Common myeloid progenitor, CD34-positive (primary cell): ENCODE measurements at regions not wholly inside any gene's neighbourhood (a gene's known extent, or its start where the extent isn't known, plus 50 kb on each side); places are given as distances from the start of the nearest gene placed in this dataset.

ENCODE experiments used
- CTCF ChIA-PET: fragments of 350-600 bp; sonication (Branson Sonifier 250); formaldehyde crosslinking; loops from one replicate; lab custom pipeline; 2021; ENCODE audit warnings: antibody characterized with exemption; lab: Charles Lee
- POLR2A ChIA-PET: fragments of 350-600 bp; sonication (Branson Sonifier 250); formaldehyde crosslinking; loops from one replicate; lab custom pipeline; 2021; ENCODE audit warnings: antibody characterized with exemption; lab: Charles Lee
- DNase-seq, 3 donors: peaks; one replicate each; pipeline versions ENCODE4 v3.0.0 to v3.0.0-alpha.2; 2013
- H3K27ac ChIP-seq, 2 experiments: 1 replicate in 1 of 2; 2 replicates in 1 of 2; pipeline ENCODE4 v1.7.0; 2013; ENCODE audit warnings: inconsistent platforms in 2 of 2, low read length in 2 of 2, mild to moderate bottlenecking in 2 of 2, low read depth in 1 of 2, moderate library complexity in 1 of 2; ENCODE audit not compliant: severe bottlenecking in 2 of 2, insufficient read depth in 1 of 2, poor library complexity in 1 of 2
- H3K27me3 ChIP-seq, 5 experiments: replicated peaks in 2 of 5; 1 replicate in 3 of 5; 2 replicates in 2 of 5; pipeline versions ENCODE4 v1.6.1 to v1.7.0; 2013; ENCODE audit warnings: low read length in 4 of 5, mild to moderate bottlenecking in 2 of 5, moderate library complexity in 2 of 5, inconsistent platforms in 1 of 5; ENCODE audit not compliant: insufficient read depth in 5 of 5, control insufficient read depth in 4 of 5
- H3K36me3 ChIP-seq, 4 experiments: 1 replicate in 2 of 4; 2 replicates in 2 of 4; pipeline versions ENCODE4 v1.6.1 to v1.7.0; 2013; ENCODE audit warnings: low read length in 3 of 4, control low read depth in 1 of 4, mild to moderate bottlenecking in 1 of 4; ENCODE audit not compliant: control insufficient read depth in 4 of 4, insufficient read depth in 4 of 4
- H3K4me1 ChIP-seq, 4 experiments: 1 replicate in 3 of 4; 2 replicates in 1 of 4; pipeline versions ENCODE4 v1.6.1 to v1.7.1; 2013; ENCODE audit warnings: low read length in 3 of 4, mild to moderate bottlenecking in 3 of 4, control low read depth in 1 of 4, inconsistent platforms in 1 of 4, moderate library complexity in 1 of 4; ENCODE audit not compliant: control insufficient read depth in 4 of 4, insufficient read depth in 4 of 4; ENCODE audit errors: control extremely low read depth in 1 of 4
- H3K4me3 ChIP-seq, 7 experiments: 1 replicate in 4 of 7; 2 replicates in 3 of 7; pipeline versions ENCODE4 v1.5.1 to v1.7.0; 2013; ENCODE audit warnings: mild to moderate bottlenecking in 7 of 7, low read length in 6 of 7, moderate library complexity in 6 of 7, inconsistent platforms in 2 of 7, low read depth in 2 of 7, control low read depth in 1 of 7; ENCODE audit not compliant: insufficient read depth in 4 of 7, control insufficient read depth in 1 of 7; ENCODE audit errors: extremely low read depth in 1 of 7
- H3K9me3 ChIP-seq, 5 experiments: 1 replicate in 4 of 5; 2 replicates in 1 of 5; pipeline versions ENCODE4 v1.6.1 to v1.7.1; 2013; ENCODE audit warnings: low read length in 4 of 5, mild to moderate bottlenecking in 2 of 5, inconsistent platforms in 1 of 5, low read depth in 1 of 5, moderate library complexity in 1 of 5; ENCODE audit not compliant: control insufficient read depth in 4 of 5, insufficient read depth in 2 of 5; ENCODE audit errors: control extremely low read depth in 1 of 5
- WGBS: methylation state at CpG from one replicate; pipeline ENCODE4 v1.1.5; 2013; ENCODE audit not compliant: insufficient coverage; 5-methylcytosine and 5-hydroxymethylcytosine counted together

- Histone ChIP-seq H3K27ac (no peak overlapping the region), H3K27me3 (no peaks in the 10 kb centered on the region), H3K4me3 (no peak overlapping the region), H3K9me3 (peaks cover 0 to 1% (median 0%) of the 10 kb centered on the region in 5 experiments), H3K4me1 (no peaks in the 10 kb centered on the region), H3K36me3 (peaks cover 0 to 8% (median 0%) of the 10 kb centered on the region in 4 experiments)
- ChIA-PET CTCF (no interaction called here), POLR2A (no interaction called here)
- 95% methylated on average over 14 of the region's 20 CpGs for whole genome bisulfite sequencing
- no peak for DNase-seq
These were observed 125.6 kb upstream of the RTL1 start for GRCh38 chr14:101028971-101029667.

GRCh38 chr14:101029668-101030290, 126.3 kb upstream of the RTL1 start:
- POLR2A ChIA-PET, result no interaction called here
- Histone ChIP-seq H3K27me3 (no peaks in the 10 kb centered on the region), H3K4me3 (no peak overlapping the region), H3K27ac (no peak overlapping the region), H3K4me1 (no peaks in the 10 kb centered on the region), H3K36me3 (peaks cover 0 to 5% (median 0%) of the 10 kb centered on the region in 4 experiments), H3K9me3 (no peaks in the 10 kb centered on the region)
- no peak for DNase-seq
- WGBS, result 98% methylated on average over 24 of the region's 25 CpGs
- CTCF ChIA-PET, result no interaction called here

GRCh38 chr14:101030586-101030985, 127.1 kb upstream of the RTL1 start:
- 92% methylated on average over 14 of the region's 14 CpGs for WGBS

GRCh38 chr14:101031186-101031585, 127.7 kb upstream of the RTL1 start:
- Histone ChIP-seq H3K4me1 (no peaks in the 10 kb centered on the region), H3K9me3 (no peaks in the 10 kb centered on the region), H3K27me3 (no peaks in the 10 kb centered on the region), H3K36me3 (no peaks in the 10 kb centered on the region), H3K27ac (no peak overlapping the region), H3K4me3 (no peak overlapping the region)
- WGBS, result 100% methylated on average over 5 of the region's 14 CpGs
- POLR2A ChIA-PET, result no interaction called here
- CTCF ChIA-PET, result no interaction called here
- no peak for DNase-seq

More at GRCh38 chr14:101030586-101030985, 127.1 kb upstream of the RTL1 start:
- CTCF ChIA-PET, result no interaction called here
- no peak for DNase-seq
- Histone ChIP-seq H3K27ac (no peak overlapping the region), H3K4me1 (no peaks in the 10 kb centered on the region), H3K36me3 (no peaks in the 10 kb centered on the region), H3K4me3 (no peak overlapping the region), H3K9me3 (no peaks in the 10 kb centered on the region), H3K27me3 (no peaks in the 10 kb centered on the region)
- POLR2A ChIA-PET, result no interaction called here

- H3K27me3 ChIP-seq, result no peaks in the 10 kb centered on the region
- no peaks in the 10 kb centered on the region for H3K36me3 ChIP-seq
- H3K4me1 ChIP-seq, result no peaks in the 10 kb centered on the region
- no peaks in the 10 kb centered on the region for H3K9me3 ChIP-seq
- no peak overlapping the region for H3K27ac ChIP-seq
- H3K4me3 ChIP-seq, result no peak overlapping the region
- no peak for DNase-seq
- ChIA-PET POLR2A (no interaction called here), CTCF (no interaction called here)
- 93% methylated on average over 16 of the region's 17 CpGs for WGBS
These were observed 128.2 kb upstream of the RTL1 start for GRCh38 chr14:101031721-101032120.

GRCh38 chr14:101032433-101032832, 128.9 kb upstream of the RTL1 start:
- H3K36me3 ChIP-seq, result no peaks in the 10 kb centered on the region
- WGBS, result 92% methylated on average over 6 of the region's 6 CpGs
- no peak overlapping the region for H3K4me3 ChIP-seq
- no peak overlapping the region for H3K27ac ChIP-seq
- no peaks in the 10 kb centered on the region for H3K4me1 ChIP-seq
- no peaks in the 10 kb centered on the region for H3K9me3 ChIP-seq
- DNase-seq, result no peak
- POLR2A ChIA-PET, result no interaction called here
- H3K27me3 ChIP-seq, result no peaks in the 10 kb centered on the region
- CTCF ChIA-PET, result no interaction called here

- no peak overlapping the region for H3K27ac ChIP-seq
These were observed 129.5 kb upstream of the RTL1 start for GRCh38 chr14:101033006-101033405.

More at GRCh38 chr14:101033006-101033405, 129.5 kb upstream of the RTL1 start:
- Histone ChIP-seq H3K9me3 (no peaks in the 10 kb centered on the region), H3K36me3 (no peaks in the 10 kb centered on the region), H3K27me3 (no peaks in the 10 kb centered on the region), H3K4me3 (no peak overlapping the region), H3K4me1 (no peaks in the 10 kb centered on the region)
- CTCF ChIA-PET, result no interaction called here
- POLR2A ChIA-PET, result no interaction called here
- DNase-seq, result no peak
- WGBS, result 100% methylated on average over 7 of the region's 7 CpGs
